ENCODE measurements at regions not wholly inside any gene's neighbourhood (a gene's known extent, or its start where the extent isn't known, plus 50 kb on each side); places are given as distances from the start of the nearest gene placed in this dataset.

GRCh38 chr13:65095161-65096082 is 2134.7 kb downstream of the PCDH9 start:
- WGBS = 74% methylated on average over 9 of the region's 9 CpGs
- TF ChIP-seq TAF1 (conservative IDR thresholded peaks at IDR 0.05) (no peak), EGR1 (IDR thresholded peaks at IDR 0.05; ENCODE audit: low read depth in 2 of 2) (no peak), CTCF (IDR thresholded peaks at IDR 0.05; ENCODE audit: low read depth, low read length, missing input control) (no peak), YY1 (IDR thresholded peaks at IDR 0.05) (no peak), NR2F2 (IDR thresholded peaks at IDR 0.05) (no peak), RXRA (IDR thresholded peaks at IDR 0.05) (no peak), ATF3 (IDR thresholded peaks at IDR 0.05) (no peak), SP1 (IDR thresholded peaks at IDR 0.05) (no peak), GABPA (IDR thresholded peaks at IDR 0.05 in 1 of 2, conservative IDR thresholded peaks at IDR 0.05 in 1 of 2) (no peak), JUND (IDR thresholded peaks at IDR 0.05) (no peak), FOXA1 (IDR thresholded peaks at IDR 0.05) (no peak)
- TF ChIP-seq, protein P1, sequence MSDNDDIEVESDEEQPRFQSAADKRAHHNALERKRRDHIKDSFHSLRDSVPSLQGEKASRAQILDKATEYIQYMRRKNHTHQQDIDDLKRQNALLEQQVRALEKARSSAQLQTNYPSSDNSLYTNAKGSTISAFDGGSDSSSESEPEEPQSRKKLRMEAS (IDR thresholded peaks at IDR 0.05) = no peak
- TF ChIP-seq, protein P2, sequence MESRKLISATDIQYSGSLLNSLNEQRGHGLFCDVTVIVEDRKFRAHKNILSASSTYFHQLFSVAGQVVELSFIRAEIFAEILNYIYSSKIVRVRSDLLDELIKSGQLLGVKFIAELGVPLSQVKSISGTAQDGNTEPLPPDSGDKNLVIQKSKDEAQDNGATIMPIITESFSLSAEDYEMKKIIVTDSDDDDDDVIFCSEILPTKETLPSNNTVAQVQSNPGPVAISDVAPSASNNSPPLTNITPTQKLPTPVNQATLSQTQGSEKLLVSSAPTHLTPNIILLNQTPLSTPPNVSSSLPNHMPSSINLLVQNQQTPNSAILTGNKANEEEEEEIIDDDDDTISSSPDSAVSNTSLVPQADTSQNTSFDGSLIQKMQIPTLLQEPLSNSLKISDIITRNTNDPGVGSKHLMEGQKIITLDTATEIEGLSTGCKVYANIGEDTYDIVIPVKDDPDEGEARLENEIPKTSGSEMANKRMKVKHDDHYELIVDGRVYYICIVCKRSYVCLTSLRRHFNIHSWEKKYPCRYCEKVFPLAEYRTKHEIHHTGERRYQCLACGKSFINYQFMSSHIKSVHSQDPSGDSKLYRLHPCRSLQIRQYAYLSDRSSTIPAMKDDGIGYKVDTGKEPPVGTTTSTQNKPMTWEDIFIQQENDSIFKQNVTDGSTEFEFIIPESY (IDR thresholded peaks at IDR 0.05) = no peak
- DNase-seq (ENCODE audit: low spot score) = no peak
- H3K4me3 ChIP-seq (ENCODE audit: low read depth in 1 of 3, low read length in 3 of 3) = no peak overlapping the region
- no peaks in the 10 kb centered on the region for H3K9me3 ChIP-seq (ENCODE audit: control insufficient read depth in 4 of 4, low read length in 3 of 4)
- no peaks in the 10 kb centered on the region for H3K27me3 ChIP-seq (ENCODE audit: control insufficient read depth in 4 of 4, insufficient read depth in 4 of 4, low read length in 3 of 4)
- H3K4me1 ChIP-seq (ENCODE audit: control insufficient read depth in 4 of 4, insufficient read depth in 4 of 4, low read length in 3 of 4) = no peaks in the 10 kb centered on the region
- H3K9ac ChIP-seq (ENCODE audit: low read depth in 1 of 2, low read length in 2 of 2) = no peak overlapping the region
- no peaks in the 10 kb centered on the region for H3K36me3 ChIP-seq (ENCODE audit: control insufficient read depth in 4 of 4, insufficient read depth in 3 of 4, low read depth in 1 of 4, low read length in 3 of 4)
- no peak overlapping the region for H3K27ac ChIP-seq (ENCODE audit: low read depth in 1 of 2, low read length in 2 of 2)

- no peak overlapping the region for H3K9ac ChIP-seq (ENCODE audit: low read depth in 1 of 2, low read length in 2 of 2)
- 68% methylated on average over 3 of the region's 3 CpGs for WGBS
- no peaks in the 10 kb centered on the region for H3K4me1 ChIP-seq (ENCODE audit: control insufficient read depth in 4 of 4, insufficient read depth in 4 of 4, low read length in 3 of 4)
These were observed 2136.8 kb downstream of the PCDH9 start for GRCh38 chr13:65093357-65093756.

More at GRCh38 chr13:65093357-65093756, 2136.8 kb downstream of the PCDH9 start:
- Histone ChIP-seq H3K9me3 (ENCODE audit: control insufficient read depth in 4 of 4, low read length in 3 of 4) (no peaks in the 10 kb centered on the region), H3K4me3 (ENCODE audit: low read depth in 1 of 3, low read length in 3 of 3) (no peak overlapping the region), H3K27ac (ENCODE audit: low read depth in 1 of 2, low read length in 2 of 2) (no peak overlapping the region), H3K27me3 (ENCODE audit: control insufficient read depth in 4 of 4, insufficient read depth in 4 of 4, low read length in 3 of 4) (no peaks in the 10 kb centered on the region), H3K36me3 (ENCODE audit: control insufficient read depth in 4 of 4, insufficient read depth in 3 of 4, low read depth in 1 of 4, low read length in 3 of 4) (no peaks in the 10 kb centered on the region)
- no peak for DNase-seq (ENCODE audit: low spot score)
- TF ChIP-seq FOXA2 (IDR thresholded peaks at IDR 0.05) (no peak), NR2F2 (IDR thresholded peaks at IDR 0.05) (no peak), FOXA1 (IDR thresholded peaks at IDR 0.05) (no peak), REST (IDR thresholded peaks at IDR 0.05) (no peak), HNF4G (IDR thresholded peaks at IDR 0.05) (no peak), TAF1 (conservative IDR thresholded peaks at IDR 0.05) (no peak), RXRA (IDR thresholded peaks at IDR 0.05) (no peak)
- TF ChIP-seq, protein P1 (IDR thresholded peaks at IDR 0.05) = no peak

All from liver (tissue), 8 donors.